GM23338 (cell line): ENCODE measurements at regions not wholly inside any gene's neighbourhood (a gene's known extent, or its start where the extent isn't known, plus 50 kb on each side); places are given as distances from the start of the nearest gene placed in this dataset.

Experiments used
- ATAC-seq: fragments of 200-7000 bp; cut with Tn5 transposase; 3 replicates; pipeline ENCODE4 v1.9.1; 2020
- DNase-seq: peaks from one replicate; pipeline ENCODE4 v3.0.0-alpha.2; 2015; ENCODE audit warnings: low spot score
- H2AFZ ChIP-seq: fragments of 200-600 bp; sonication (generic); 2 replicates; pipeline ENCODE4 v1.8.0; 2016; ENCODE audit warnings: antibody characterized with exemption, mild to moderate bottlenecking, moderate library complexity
- H3F3A ChIP-seq: fragments of 200-600 bp; sonication (generic); replicated peaks from 2 replicates; pipeline ENCODE4 v1.8.0; 2017; ENCODE audit warnings: antibody characterized with exemption, mixed run types, low read depth
- H3K27ac ChIP-seq: fragments of 200-600 bp; sonication (generic); 2 replicates; pipeline ENCODE4 v1.6.1; 2016; ENCODE audit warnings: low read depth
- H3K27me3 ChIP-seq: fragments of 200-600 bp; sonication (generic); 2 replicates; pipeline ENCODE4 v1.8.0; 2016; ENCODE audit warnings: mild to moderate bottlenecking, mixed run types, moderate library complexity; ENCODE audit not compliant: insufficient read depth
- H3K36me3 ChIP-seq: fragments of 200-600 bp; sonication (generic); 2 replicates; pipeline ENCODE4 v1.8.0; 2016; ENCODE audit warnings: mild to moderate bottlenecking; ENCODE audit not compliant: insufficient read depth
- H3K4me1 ChIP-seq: fragments of 200-600 bp; sonication (generic); 2 replicates; pipeline ENCODE4 v1.8.0; 2016; ENCODE audit warnings: mild to moderate bottlenecking, moderate library complexity; ENCODE audit not compliant: insufficient read depth
- H3K4me2 ChIP-seq: fragments of 200-600 bp; sonication (generic); 2 replicates; pipeline ENCODE4 v1.7.1; 2017; ENCODE audit warnings: mixed run types
- H3K4me3 ChIP-seq: fragments of 200-600 bp; sonication (generic); 2 replicates; pipeline ENCODE4 v1.6.1; 2016; ENCODE audit warnings: mixed run types
- H3K79me2 ChIP-seq: fragments of 200-600 bp; sonication (generic); replicated peaks from 2 replicates; pipeline ENCODE4 v1.8.0; 2017; ENCODE audit warnings: mild to moderate bottlenecking; ENCODE audit not compliant: insufficient read depth
- H3K9me2 ChIP-seq: fragments of 200-600 bp; sonication (generic); 2 replicates; pipeline ENCODE4 v1.8.0; 2017; ENCODE audit not compliant: insufficient read depth
- H4K20me1 ChIP-seq: fragments of 200-600 bp; sonication (generic); replicated peaks from 2 replicates; pipeline ENCODE4 v1.8.0; 2017; ENCODE audit warnings: mild to moderate bottlenecking; ENCODE audit not compliant: insufficient read depth
- H3K27ac Mint-ChIP-seq: 2 replicates; pipeline ENCODE4 v1.8.0; 2020; ENCODE audit warnings: inconsistent platforms, mild to moderate bottlenecking, moderate library complexity, mixed read lengths
- H3K27me3 Mint-ChIP-seq: 3 replicates; pipeline ENCODE4 v1.8.0; 2022; ENCODE audit warnings: low read depth, mild to moderate bottlenecking, moderate library complexity, mixed read lengths, inconsistent platforms; ENCODE audit not compliant: insufficient read depth, poor library complexity
- H3K36me3 Mint-ChIP-seq: 3 replicates; pipeline ENCODE4 v1.8.0; 2021; ENCODE audit warnings: low read depth, mild to moderate bottlenecking, inconsistent platforms, moderate library complexity, mixed read lengths
- H3K4me1 Mint-ChIP-seq: 3 replicates; pipeline ENCODE4 v1.8.0; 2020; ENCODE audit warnings: mild to moderate bottlenecking, inconsistent platforms, mixed read lengths
- H3K4me3 Mint-ChIP-seq: 3 replicates; pipeline ENCODE4 v1.8.0; 2021; ENCODE audit warnings: moderate library complexity, mild to moderate bottlenecking, inconsistent platforms, mixed read lengths
- H3K9me3 Mint-ChIP-seq: 3 replicates; pipeline ENCODE4 v1.8.0; 2020; ENCODE audit warnings: moderate library complexity, mild to moderate bottlenecking, inconsistent platforms, mixed read lengths
- CREB1 ChIP-seq: fragments of 250-450 bp; sonication (Bioruptor Pico); IDR thresholded peaks from 2 replicates; pipeline ENCODE4 v1.5.0; 2020; ENCODE audit warnings: low read depth, mild to moderate bottlenecking, moderate library complexity
- ETS1 ChIP-seq: IDR thresholded peaks from 2 replicates; pipeline ENCODE4 v1.6.1; 2016; ENCODE audit warnings: antibody characterized with exemption
- EZH2 ChIP-seq: fragments of 200-600 bp; sonication (generic); IDR thresholded peaks from one replicate; pipeline ENCODE4 v1.8.0; 2017; ENCODE audit warnings: antibody characterized with exemption, mild to moderate bottlenecking, low read depth; ENCODE audit not compliant: unreplicated experiment
- EZH2phosphoT487 ChIP-seq: fragments of 200-600 bp; sonication (generic); IDR thresholded peaks from one replicate; pipeline ENCODE4 v1.8.1; 2018; ENCODE audit warnings: antibody characterized with exemption; ENCODE audit not compliant: unreplicated experiment
- JUNB ChIP-seq: IDR thresholded peaks from one replicate; pipeline ENCODE4 v1.6.1; 2016; ENCODE audit warnings: antibody characterized with exemption; ENCODE audit not compliant: unreplicated experiment
- NANOG ChIP-seq: IDR thresholded peaks from 2 replicates; pipeline ENCODE4 v1.6.1; 2016; ENCODE audit warnings: antibody characterized with exemption, borderline replicate concordance
- POLR2AphosphoS5 ChIP-seq: IDR thresholded peaks from 2 replicates; pipeline ENCODE4 v1.6.1; 2016; ENCODE audit warnings: antibody characterized with exemption, low read depth
- REST ChIP-seq: IDR thresholded peaks from one replicate; pipeline ENCODE4 v1.6.1; 2018; ENCODE audit warnings: antibody characterized with exemption; ENCODE audit not compliant: unreplicated experiment
- STAT1 ChIP-seq: IDR thresholded peaks from one replicate; pipeline ENCODE4 v1.6.1; 2016; ENCODE audit warnings: antibody characterized with exemption; ENCODE audit not compliant: unreplicated experiment
- ZNF114 ChIP-seq: fragments of 250-450 bp; sonication (Bioruptor Pico); IDR thresholded peaks from 2 replicates; pipeline ENCODE4 v1.5.0; 2020; ENCODE audit warnings: mild to moderate bottlenecking, moderate library complexity
- ZNF331 ChIP-seq: fragments of 250-450 bp; sonication (Bioruptor Pico); IDR thresholded peaks from 2 replicates; pipeline ENCODE4 v1.5.0; 2020; ENCODE audit warnings: low read depth, mild to moderate bottlenecking, moderate library complexity
- ZNF462 ChIP-seq: fragments of 250-450 bp; sonication (Bioruptor Pico); IDR thresholded peaks from 2 replicates; pipeline ENCODE4 v1.5.0; 2020; ENCODE audit warnings: mild to moderate bottlenecking, moderate library complexity
- TF ChIP-seq, protein P1 (sequence below), 2 experiments: fragments of 200-600 bp in 1 of 2; sonication (generic) in 1 of 2; conservative IDR thresholded peaks; 2 replicates each; pipeline versions ENCODE4 v1.5.1 to v1.6.1; 2016 to 2017; ENCODE audit warnings: antibody characterized with exemption in 2 of 2, low read depth in 2 of 2, mild to moderate bottlenecking in 2 of 2, moderate library complexity in 1 of 2

GRCh38 chr7:81623251-81623855 is 146.5 kb downstream of the HGF start:
- peaks cover 11% of the 10 kb centered on the region; the same call in 2 of the 3 replicates for H3K4me1 Mint-ChIP-seq
- H3K9me3 Mint-ChIP-seq, result no peaks in the 10 kb centered on the region
- Histone ChIP-seq H3K4me1 (no peaks in the 10 kb centered on the region), H3K4me2 (no peak overlapping the region), H3K4me3 (no peak overlapping the region), H3K36me3 (no peaks in the 10 kb centered on the region), H4K20me1 (no peaks in the 10 kb centered on the region), H3K27me3 (no peaks in the 10 kb centered on the region), H3F3A (no peaks in the 10 kb centered on the region), H3K79me2 (no peaks in the 10 kb centered on the region), H3K27ac (no peak overlapping the region), H2AFZ (no peak overlapping the region), H3K9me2 (no peaks in the 10 kb centered on the region)
- DNase-seq, result no peak
- no peak for ATAC-seq
- TF ChIP-seq NANOG (no peak), EZH2 (no peak), REST (no peak), ZNF462 (CRISPR knock-in tag) (no peak), POLR2AphosphoS5 (no peak), ZNF114 (CRISPR knock-in tag) (no peak), JUNB (no peak), EZH2phosphoT487 (no peak), ZNF331 (no peak), ETS1 (no peak), STAT1 (no peak), CREB1 (CRISPR knock-in tag) (no peak)
- TF ChIP-seq, protein P1, sequence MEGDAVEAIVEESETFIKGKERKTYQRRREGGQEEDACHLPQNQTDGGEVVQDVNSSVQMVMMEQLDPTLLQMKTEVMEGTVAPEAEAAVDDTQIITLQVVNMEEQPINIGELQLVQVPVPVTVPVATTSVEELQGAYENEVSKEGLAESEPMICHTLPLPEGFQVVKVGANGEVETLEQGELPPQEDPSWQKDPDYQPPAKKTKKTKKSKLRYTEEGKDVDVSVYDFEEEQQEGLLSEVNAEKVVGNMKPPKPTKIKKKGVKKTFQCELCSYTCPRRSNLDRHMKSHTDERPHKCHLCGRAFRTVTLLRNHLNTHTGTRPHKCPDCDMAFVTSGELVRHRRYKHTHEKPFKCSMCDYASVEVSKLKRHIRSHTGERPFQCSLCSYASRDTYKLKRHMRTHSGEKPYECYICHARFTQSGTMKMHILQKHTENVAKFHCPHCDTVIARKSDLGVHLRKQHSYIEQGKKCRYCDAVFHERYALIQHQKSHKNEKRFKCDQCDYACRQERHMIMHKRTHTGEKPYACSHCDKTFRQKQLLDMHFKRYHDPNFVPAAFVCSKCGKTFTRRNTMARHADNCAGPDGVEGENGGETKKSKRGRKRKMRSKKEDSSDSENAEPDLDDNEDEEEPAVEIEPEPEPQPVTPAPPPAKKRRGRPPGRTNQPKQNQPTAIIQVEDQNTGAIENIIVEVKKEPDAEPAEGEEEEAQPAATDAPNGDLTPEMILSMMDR (conservative IDR thresholded peaks at IDR 0.05; ENCODE audit: low read depth in 2 of 2), result no peak
- peak overlapping the region; percentile 42; the same call in 1 of the 2 replicates for H3K27ac Mint-ChIP-seq
- H3K36me3 Mint-ChIP-seq, result no peaks in the 10 kb centered on the region
- H3K4me3 Mint-ChIP-seq, result no peak overlapping the region
- no peaks in the 10 kb centered on the region for H3K27me3 Mint-ChIP-seq
